Endodermal cell (in vitro differentiated cells): ENCODE measurements at regions not wholly inside any gene's neighbourhood (a gene's known extent, or its start where the extent isn't known, plus 50 kb on each side); places are given as distances from the start of the nearest gene placed in this dataset.

Source experiments
- DNase-seq: peaks from one replicate; pipeline ENCODE4 v3.0.0-alpha.2; 2017
- H3K27ac ChIP-seq: 2 replicates; pipeline ENCODE4 v1.5.1; 2013; ENCODE audit warnings: mild to moderate bottlenecking, low read depth, low read length, moderate library complexity
- H3K27me3 ChIP-seq: 2 replicates; pipeline ENCODE4 v1.6.1; 2013; ENCODE audit warnings: mild to moderate bottlenecking, low read length, moderate library complexity; ENCODE audit not compliant: insufficient read depth, control insufficient read depth, poor library complexity, severe bottlenecking
- H3K36me3 ChIP-seq: 2 replicates; pipeline ENCODE4 v1.7.0; 2013; ENCODE audit warnings: mild to moderate bottlenecking, low read length, moderate library complexity; ENCODE audit not compliant: control insufficient read depth, insufficient read depth
- H3K4me1 ChIP-seq: one replicate; pipeline ENCODE4 v1.7.0; 2013; ENCODE audit warnings: low read length; ENCODE audit not compliant: control insufficient read depth, insufficient read depth
- H3K4me3 ChIP-seq: 2 replicates; pipeline ENCODE4 v1.5.1; 2013; ENCODE audit warnings: mild to moderate bottlenecking, low read length, moderate library complexity
- H3K9ac ChIP-seq: 2 replicates; pipeline ENCODE4 v1.6.1; 2013; ENCODE audit warnings: mild to moderate bottlenecking, low read length, moderate library complexity; ENCODE audit not compliant: poor library complexity, severe bottlenecking; ENCODE audit errors: extremely low read depth
- H3K9me3 ChIP-seq: 2 replicates; pipeline ENCODE4 v1.6.1; 2013; ENCODE audit warnings: mild to moderate bottlenecking, low read length, moderate library complexity; ENCODE audit not compliant: control insufficient read depth
- H3K27ac Mint-ChIP-seq: 2 replicates; pipeline ENCODE4 v1.8.0; 2020; ENCODE audit warnings: mixed read lengths
- H3K27me3 Mint-ChIP-seq: 2 replicates; pipeline ENCODE4 v1.8.0; 2021; ENCODE audit warnings: mild to moderate bottlenecking, mixed read lengths; ENCODE audit not compliant: insufficient read depth
- H3K36me3 Mint-ChIP-seq: 2 replicates; pipeline ENCODE4 v1.8.0; 2020; ENCODE audit warnings: low read depth, mixed read lengths
- H3K4me1 Mint-ChIP-seq: 2 replicates; pipeline ENCODE4 v1.8.0; 2020; ENCODE audit warnings: mixed read lengths
- H3K4me3 Mint-ChIP-seq: 2 replicates; pipeline ENCODE4 v1.8.0; 2020; ENCODE audit warnings: mild to moderate bottlenecking, moderate library complexity, mixed read lengths
- H3K9me3 Mint-ChIP-seq: 2 replicates; pipeline ENCODE4 v1.8.0; 2020; ENCODE audit warnings: mild to moderate bottlenecking, mixed read lengths
- CTCF ChIP-seq: fragments of 200-600 bp; sonication (generic); conservative IDR thresholded peaks from 2 replicates; pipeline ENCODE4 v1.5.0; 2021; ENCODE audit warnings: antibody characterized with exemption, mild to moderate bottlenecking
- WGBS, 2 experiments: methylation state at CpG; one replicate each; pipeline versions ENCODE4 v1.1.5 to v1.1.7; 2013; ENCODE audit warnings: missing lambda C conversion rate in 2 of 2, mixed read lengths in 1 of 2; ENCODE audit not compliant: insufficient coverage in 1 of 2, insufficient read length in 1 of 2; 5-methylcytosine and 5-hydroxymethylcytosine counted together

GRCh38 chr1:239139801-239140200, 246.6 kb upstream of the CHRM3 start:
- Mint-ChIP-seq H3K4me3 (no peak overlapping the region), H3K27ac (no peak overlapping the region), H3K27me3 (no peaks in the 10 kb centered on the region), H3K36me3 (no peaks in the 10 kb centered on the region), H3K4me1 (no peaks in the 10 kb centered on the region), H3K9me3 (peaks cover 14% of the 10 kb centered on the region)
- no peak for DNase-seq
- TF ChIP-seq CTCF, result no peak
- 80 to 93% methylated on average over 1 to 5 of the region's 5 CpGs for WGBS, 2 experiments
- H3K9ac ChIP-seq, result no peak overlapping the region
- no peaks in the 10 kb centered on the region for H3K27me3 ChIP-seq
- H3K9me3 ChIP-seq, result no peaks in the 10 kb centered on the region
- H3K4me3 ChIP-seq, result no peak overlapping the region
- no peaks in the 10 kb centered on the region for H3K4me1 ChIP-seq
- H3K36me3 ChIP-seq, result no peaks in the 10 kb centered on the region
- no peak overlapping the region for H3K27ac ChIP-seq

GRCh38 chr1:239128541-239128940, 257.8 kb upstream of the CHRM3 start:
- H3K4me1 Mint-ChIP-seq, result peaks cover 18% of the 10 kb centered on the region
- no peak for TF ChIP-seq CTCF
- DNase-seq, result no peak
- Histone ChIP-seq H3K27ac (no peak overlapping the region), H3K9me3 (no peaks in the 10 kb centered on the region), H3K9ac (no peak overlapping the region), H3K4me1 (no peaks in the 10 kb centered on the region), H3K4me3 (no peak overlapping the region), H3K36me3 (no peaks in the 10 kb centered on the region), H3K27me3 (no peaks in the 10 kb centered on the region)
- no peak overlapping the region for H3K27ac Mint-ChIP-seq
- no peak overlapping the region for H3K4me3 Mint-ChIP-seq
- no peaks in the 10 kb centered on the region for H3K9me3 Mint-ChIP-seq
- WGBS, 2 experiments, result 89 to 100% methylated on average over 3 of the region's 3 CpGs
- no peaks in the 10 kb centered on the region for H3K36me3 Mint-ChIP-seq
- H3K27me3 Mint-ChIP-seq, result no peaks in the 10 kb centered on the region

DNA sequence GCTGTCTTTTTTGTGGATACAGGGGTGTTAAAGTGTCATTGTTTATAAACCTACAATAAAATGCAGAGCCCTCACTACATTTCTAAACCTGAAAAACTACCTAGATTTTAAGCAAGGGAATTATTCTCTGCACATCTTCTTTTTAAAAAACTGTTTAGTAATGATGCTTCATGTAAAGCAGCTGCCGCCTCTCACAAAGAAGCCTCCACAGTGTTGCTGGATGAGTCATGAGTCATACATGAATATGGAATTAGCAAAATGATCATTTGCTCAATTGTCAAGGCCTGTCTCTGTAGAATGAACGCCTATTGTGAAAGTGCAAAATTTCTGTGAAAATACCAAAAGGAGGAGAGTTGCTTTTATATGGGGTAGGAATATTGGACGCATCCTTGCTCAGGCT, 259.5 kb upstream of the CHRM3 start:
- no peaks in the 10 kb centered on the region for H3K27me3 Mint-ChIP-seq

More for the DNA sequence above, 259.5 kb upstream of the CHRM3 start:
- H3K27me3 ChIP-seq, result no peaks in the 10 kb centered on the region
- no peak overlapping the region for H3K4me3 ChIP-seq
- Mint-ChIP-seq H3K4me3 (no peak overlapping the region), H3K27ac (no peak overlapping the region), H3K4me1 (peaks cover 18% of the 10 kb centered on the region), H3K9me3 (no peaks in the 10 kb centered on the region), H3K36me3 (no peaks in the 10 kb centered on the region)
- no peaks in the 10 kb centered on the region for H3K4me1 ChIP-seq
- no peaks in the 10 kb centered on the region for H3K9me3 ChIP-seq
- TF ChIP-seq CTCF, result no peak
- 79 to 87% methylated on average over 2 of the region's 3 CpGs for WGBS, 2 experiments
- H3K9ac ChIP-seq, result no peak overlapping the region
- no peak overlapping the region for H3K27ac ChIP-seq
- no peak for DNase-seq
- no peaks in the 10 kb centered on the region for H3K36me3 ChIP-seq
